Mammary epithelial cell (primary cell): ENCODE measurements at regions not wholly inside any gene's neighbourhood (a gene's known extent, or its start where the extent isn't known, plus 50 kb on each side); places are given as distances from the start of the nearest gene placed in this dataset.

ENCODE experiments used
- CTCF ChIP-seq, 2 donors: IDR thresholded peaks in 1 of 2; conservative IDR thresholded peaks in 1 of 2; 2 replicates each; pipeline ENCODE4 v1.5.1; 2011 to 2012; ENCODE audit warnings: inconsistent platforms in 2 of 2, low read length in 2 of 2, mild to moderate bottlenecking in 2 of 2, control low read depth in 1 of 2, low read depth in 1 of 2; ENCODE audit not compliant: insufficient read depth in 1 of 2; ENCODE audit errors: extremely low read depth in 1 of 2
- EZH2 ChIP-seq: IDR thresholded peaks from 2 replicates; pipeline ENCODE4 v1.6.1; 2012; ENCODE audit warnings: low read length, inconsistent platforms, borderline replicate concordance

GRCh38 chr1:201661823-201662359 is 123.0 kb downstream of the NAV1 start:
- TF ChIP-seq EZH2 (no peak), CTCF (conservative IDR thresholded peaks at IDR 0.05 in 1 of 2, IDR thresholded peaks at IDR 0.05 in 1 of 2; ENCODE audit: extremely low read depth in 1 of 2, insufficient read depth in 1 of 2, low read depth in 1 of 2, low read length in 2 of 2) (no peak)
